ENCODE measurements at regions not wholly inside any gene's neighbourhood (a gene's known extent, or its start where the extent isn't known, plus 50 kb on each side); places are given as distances from the start of the nearest gene placed in this dataset.
"Not testable (repeated sequence)": the region's sequence is repeated elsewhere in the genome, so short reads cannot be mapped to it uniquely, and the experiment has no call there.

DNA sequence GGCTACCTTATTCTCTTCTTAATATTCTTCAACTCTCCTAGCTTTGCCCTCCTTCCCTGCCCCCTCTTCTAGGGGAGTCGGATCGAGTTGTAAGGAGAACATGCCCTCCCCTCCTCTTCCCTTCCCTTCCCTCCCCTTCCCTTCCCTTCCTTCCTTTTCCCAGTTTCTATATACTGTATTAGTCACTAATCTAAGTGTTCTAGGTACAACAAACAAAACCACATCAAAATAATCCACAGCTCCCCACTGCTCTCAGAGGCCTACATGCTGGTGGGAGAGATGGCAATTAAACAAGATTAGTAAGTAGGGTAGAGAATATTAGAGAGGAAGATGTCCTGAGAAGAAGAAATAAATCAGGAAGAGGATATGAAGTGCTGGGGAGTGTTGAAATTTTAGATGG lies 119.9 kb upstream of the PZP start:
- peaks cover 0 to 19% (median 0%) of the 10 kb centered on the region in 3 donors for H3K4me1 ChIP-seq
- H3K27ac ChIP-seq, result no peak overlapping the region
- DNase-seq, result no peak
- 72 to 85% methylated on average over 2 of the region's 2 CpGs for WGBS, 2 donors
- no peak for TF ChIP-seq POLR2A (IDR thresholded peaks at IDR 0.05)
- no peak for TF ChIP-seq CTCF (IDR thresholded peaks at IDR 0.05)
- no peaks in the 10 kb centered on the region for H3K27me3 ChIP-seq
- H3K9me3 ChIP-seq, result no peaks in the 10 kb centered on the region
- no peak overlapping the region for H3K4me3 ChIP-seq
- H3K36me3 ChIP-seq, result no peaks in the 10 kb centered on the region
- intact Hi-C loops (cut with DNase I), result no loop called here

DNA sequence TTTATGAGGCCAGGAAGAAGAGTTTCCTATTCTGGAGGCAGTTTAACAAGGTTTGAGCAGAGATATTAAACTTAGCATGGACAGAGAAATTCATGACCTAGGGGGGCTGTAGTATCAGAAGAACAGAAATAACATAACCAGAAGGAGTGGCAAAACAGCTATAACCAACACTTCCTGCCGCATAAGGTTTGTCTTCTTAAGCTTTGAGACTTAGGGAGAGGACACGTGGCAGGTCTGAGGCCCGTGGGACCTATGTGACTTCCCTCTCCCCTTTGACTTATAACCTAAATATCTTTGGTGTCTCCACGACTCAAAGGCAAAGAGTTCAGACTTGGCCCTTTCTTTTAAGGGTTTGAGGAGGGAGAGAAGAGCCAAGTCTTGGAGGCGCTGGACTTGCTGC lies 119.1 kb upstream of the PZP start:
- no peak overlapping the region for H3K27ac ChIP-seq
- 44 to 72% methylated on average over 4 to 5 of the region's 5 CpGs for WGBS, 2 donors
- intact Hi-C loops (cut with DNase I), result no loop called here
- no peak for DNase-seq
- H3K27me3 ChIP-seq, result no peaks in the 10 kb centered on the region
- no peak overlapping the region for H3K4me3 ChIP-seq
- TF ChIP-seq POLR2A (IDR thresholded peaks at IDR 0.05) (no peak), CTCF (IDR thresholded peaks at IDR 0.05) (no peak)
- no peaks in the 10 kb centered on the region for H3K9me3 ChIP-seq
- H3K36me3 ChIP-seq, result no peaks in the 10 kb centered on the region
- peaks cover 0 to 12% (median 0%) of the 10 kb centered on the region in 3 donors for H3K4me1 ChIP-seq

DNA sequence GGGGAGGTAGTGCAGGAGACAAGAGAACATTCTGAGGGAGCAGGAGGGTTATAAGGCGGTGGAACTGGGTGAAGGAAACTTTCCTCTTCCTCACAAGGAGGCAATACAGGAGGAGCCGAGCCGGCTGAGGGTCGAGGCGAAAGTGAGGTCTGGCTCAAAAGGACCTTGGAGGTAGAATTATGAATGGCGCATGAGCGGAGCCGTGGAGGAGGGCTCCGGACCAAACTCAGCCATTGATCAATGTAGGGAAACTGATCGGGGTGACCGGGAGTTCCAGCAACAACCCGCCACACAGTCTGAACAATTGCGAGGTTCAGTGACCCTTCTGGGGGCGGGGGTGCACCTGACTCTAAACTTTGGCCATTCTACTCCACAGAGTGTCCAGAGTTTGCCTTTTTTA lies 118.7 kb upstream of the PZP start:
- DNase-seq; H3K27ac ChIP-seq; H3K4me1 ChIP-seq; intact Hi-C loops (cut with DNase I); H3K27me3 ChIP-seq; H3K4me3 ChIP-seq; H3K36me3 ChIP-seq; H3K9me3 ChIP-seq: not testable (repeated sequence)
- WGBS, 2 donors, result 95 to 98% methylated on average over 14 of the region's 14 CpGs

DNA sequence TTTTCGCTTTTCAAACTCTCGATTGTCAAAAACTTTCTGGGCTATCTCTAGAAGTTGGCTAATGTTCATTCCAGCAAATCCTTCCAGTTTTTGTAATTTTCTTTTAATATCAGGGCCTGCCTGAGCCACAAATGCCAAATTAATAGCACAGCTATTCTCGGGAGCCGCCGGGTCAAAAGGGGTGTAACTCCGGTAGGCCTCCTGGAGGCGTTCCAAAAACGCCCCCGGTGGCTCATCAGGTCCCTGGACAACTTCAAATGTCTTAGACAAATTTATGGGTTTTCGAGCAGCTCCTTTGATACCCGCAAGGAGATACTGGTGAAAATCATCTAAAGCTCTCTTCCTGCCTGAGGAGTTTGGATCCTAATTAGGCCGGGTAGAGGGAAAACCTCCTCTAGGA lies 117.9 kb upstream of the PZP start:
- TF ChIP-seq POLR2A (IDR thresholded peaks at IDR 0.05), result no peak
- TF ChIP-seq CTCF (IDR thresholded peaks at IDR 0.05), result no peak
- H3K27me3 ChIP-seq, result no peaks in the 10 kb centered on the region
- no peak for DNase-seq
- no peaks in the 10 kb centered on the region for H3K4me1 ChIP-seq
- H3K36me3 ChIP-seq, result no peaks in the 10 kb centered on the region
- peak overlapping the region in 1 of 4 donors; percentile 5 for H3K4me3 ChIP-seq
- no peak overlapping the region for H3K27ac ChIP-seq
- H3K9me3 ChIP-seq, result no peaks in the 10 kb centered on the region
- WGBS, 2 donors, result 55 to 87% methylated on average over 7 to 12 of the region's 12 CpGs
- intact Hi-C loops (cut with DNase I), result no loop called here

- H3K36me3 ChIP-seq, result no peaks in the 10 kb centered on the region
- H3K9me3 ChIP-seq, result no peaks in the 10 kb centered on the region
- H3K4me3 ChIP-seq, result peak overlapping the region in 1 of 4 donors; percentile 5
- no peaks in the 10 kb centered on the region for H3K4me1 ChIP-seq
- no peaks in the 10 kb centered on the region for H3K27me3 ChIP-seq
- WGBS, 2 donors, result 86 to 93% methylated on average over 10 of the region's 10 CpGs
- intact Hi-C loops (cut with DNase I), result no loop called here
- no peak for DNase-seq
- no peak overlapping the region for H3K27ac ChIP-seq
- TF ChIP-seq POLR2A (IDR thresholded peaks at IDR 0.05) (no peak), CTCF (IDR thresholded peaks at IDR 0.05) (no peak)
Observed at GRCh38 chr12:9325471-9325870, 117.3 kb upstream of the PZP start.

- peaks cover 0 to 7% (median 5%) of the 10 kb centered on the region in 3 donors for H3K4me1 ChIP-seq
- no peaks in the 10 kb centered on the region for H3K36me3 ChIP-seq
- H3K27me3 ChIP-seq, result no peaks in the 10 kb centered on the region
- H3K27ac ChIP-seq, result no peak overlapping the region
- 82 to 100% methylated on average over 3 to 5 of the region's 6 CpGs for WGBS, 2 donors
- DNase-seq, result no peak
- no peak for TF ChIP-seq CTCF (IDR thresholded peaks at IDR 0.05)
- TF ChIP-seq POLR2A (IDR thresholded peaks at IDR 0.05), result no peak
- no peak overlapping the region for H3K4me3 ChIP-seq
- H3K9me3 ChIP-seq, result no peaks in the 10 kb centered on the region
- intact Hi-C loops (cut with DNase I), result no loop called here
Observed at GRCh38 chr12:9324782-9325181, 116.6 kb upstream of the PZP start.

Data from esophagus squamous epithelium (tissue), 5 donors.